Lower leg skin (tissue), 3 donors: ENCODE measurements at regions not wholly inside any gene's neighbourhood (a gene's known extent, or its start where the extent isn't known, plus 50 kb on each side); places are given as distances from the start of the nearest gene placed in this dataset.

ENCODE experiments used
- POLR2A ChIP-seq, 2 donors: fragments of 450-650 bp; IDR thresholded peaks; one replicate each; pipeline ENCODE4 v1.6.1; 2016 to 2017; ENCODE audit warnings: antibody characterized with exemption in 2 of 2, mild to moderate bottlenecking in 1 of 2, moderate library complexity in 1 of 2
- TF ChIP-seq, protein P1 (sequence below), 3 donors: fragments of 450-650 bp; IDR thresholded peaks; one replicate each; pipeline ENCODE4 v1.5.1; 2016; ENCODE audit warnings: antibody characterized with exemption in 3 of 3, mild to moderate bottlenecking in 3 of 3, moderate library complexity in 2 of 3

DNA sequence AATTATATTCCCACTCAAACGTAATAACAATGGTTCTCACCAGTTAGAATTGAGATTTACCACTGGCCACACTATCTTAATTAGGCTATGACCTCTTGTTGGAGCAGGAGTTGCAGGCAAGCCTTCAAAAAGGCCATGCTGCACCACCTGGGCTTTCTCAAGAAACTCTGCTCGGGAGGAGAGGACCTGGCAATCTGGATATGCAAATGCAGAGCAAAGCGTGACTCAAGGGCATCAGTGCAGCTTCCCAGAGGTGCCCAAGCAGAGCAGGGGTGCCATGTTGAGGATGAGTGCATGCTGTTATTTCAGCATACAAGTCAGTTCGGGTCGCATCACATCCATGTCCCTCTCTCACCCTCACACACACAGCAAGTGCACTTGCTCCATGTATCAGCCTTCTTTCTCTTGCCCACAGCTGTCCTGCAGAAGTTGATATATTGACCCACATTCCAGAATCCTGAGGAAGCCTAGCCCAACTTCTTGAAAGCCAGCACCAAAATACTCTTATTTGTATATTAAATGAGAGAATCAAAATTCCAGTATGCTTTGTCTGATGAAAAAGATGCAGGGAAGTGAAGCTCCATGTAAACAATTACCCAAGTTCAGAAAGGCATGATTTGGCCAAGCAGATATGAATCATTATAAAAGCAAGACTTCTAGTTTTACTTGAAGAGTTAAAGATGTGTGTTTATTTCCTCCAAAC, 55.7 kb upstream of the IL6 start:
- TF ChIP-seq, protein P1, sequence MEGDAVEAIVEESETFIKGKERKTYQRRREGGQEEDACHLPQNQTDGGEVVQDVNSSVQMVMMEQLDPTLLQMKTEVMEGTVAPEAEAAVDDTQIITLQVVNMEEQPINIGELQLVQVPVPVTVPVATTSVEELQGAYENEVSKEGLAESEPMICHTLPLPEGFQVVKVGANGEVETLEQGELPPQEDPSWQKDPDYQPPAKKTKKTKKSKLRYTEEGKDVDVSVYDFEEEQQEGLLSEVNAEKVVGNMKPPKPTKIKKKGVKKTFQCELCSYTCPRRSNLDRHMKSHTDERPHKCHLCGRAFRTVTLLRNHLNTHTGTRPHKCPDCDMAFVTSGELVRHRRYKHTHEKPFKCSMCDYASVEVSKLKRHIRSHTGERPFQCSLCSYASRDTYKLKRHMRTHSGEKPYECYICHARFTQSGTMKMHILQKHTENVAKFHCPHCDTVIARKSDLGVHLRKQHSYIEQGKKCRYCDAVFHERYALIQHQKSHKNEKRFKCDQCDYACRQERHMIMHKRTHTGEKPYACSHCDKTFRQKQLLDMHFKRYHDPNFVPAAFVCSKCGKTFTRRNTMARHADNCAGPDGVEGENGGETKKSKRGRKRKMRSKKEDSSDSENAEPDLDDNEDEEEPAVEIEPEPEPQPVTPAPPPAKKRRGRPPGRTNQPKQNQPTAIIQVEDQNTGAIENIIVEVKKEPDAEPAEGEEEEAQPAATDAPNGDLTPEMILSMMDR (IDR thresholded peaks at IDR 0.05) = no peak
- no peak for TF ChIP-seq POLR2A (IDR thresholded peaks at IDR 0.05)
